Endothelial cell of hepatic sinusoid (primary cell): ENCODE measurements at regions not wholly inside any gene's neighbourhood (a gene's known extent, or its start where the extent isn't known, plus 50 kb on each side); places are given as distances from the start of the nearest gene placed in this dataset.

Source experiments
- in situ Hi-C: cut with HindIII; loops from 2 replicates; pipeline ENCODE4 v1.10.0; 2017; ENCODE audit warnings: low sequenced_read_pairs

- in situ Hi-C loops: loop anchor here (10.0 kb wide), 1 partner anchor 85 kb away; no protein-coding TSS in a partner anchor
Observed at GRCh38 chr11:64499261-64500004, 56.3 kb upstream of the SLC22A11 start.

DNA sequence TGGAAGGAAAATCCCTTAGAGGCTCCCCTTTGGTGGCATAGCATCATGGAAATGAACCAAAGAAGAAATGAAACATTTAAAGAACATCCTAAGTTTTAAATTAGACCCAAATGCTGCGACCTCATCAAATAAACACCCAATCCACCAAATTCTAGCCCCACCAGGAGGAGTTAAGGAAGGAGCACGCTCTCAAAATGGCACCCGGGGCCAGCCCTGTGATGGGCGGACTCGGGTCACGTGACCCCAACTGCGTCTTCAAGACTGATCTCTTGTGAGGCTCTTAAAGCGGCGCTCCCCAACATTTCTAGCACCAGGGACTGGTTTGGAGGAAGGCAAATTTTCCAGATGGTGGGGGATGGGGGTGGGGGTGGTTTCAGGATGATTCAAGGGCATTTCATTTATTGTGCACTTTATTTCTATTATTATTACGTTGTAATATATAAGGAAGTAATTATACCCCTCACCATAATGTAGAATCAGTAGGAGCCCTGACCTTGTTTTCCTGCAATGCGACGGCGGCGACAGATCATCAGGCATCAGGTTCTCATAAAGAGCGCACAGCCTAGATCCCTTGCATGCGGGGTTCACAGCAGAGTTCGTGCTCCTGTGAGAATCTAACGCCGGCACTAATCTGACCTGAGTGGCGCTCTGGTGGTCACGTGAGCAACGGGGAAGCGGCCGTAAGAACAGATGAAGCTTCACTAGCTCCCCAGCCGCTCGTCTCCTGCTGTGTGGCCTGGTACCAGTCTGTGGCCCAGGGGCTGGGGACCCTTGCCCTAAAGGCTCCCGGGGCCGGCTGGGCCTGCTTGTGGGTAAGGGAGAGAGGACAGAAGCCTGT is 55.3 kb upstream of the SLC22A11 start:
- in situ Hi-C loops: loop anchor here (10.0 kb wide), 1 partner anchor 84 kb away; no protein-coding TSS in a partner anchor

DNA sequence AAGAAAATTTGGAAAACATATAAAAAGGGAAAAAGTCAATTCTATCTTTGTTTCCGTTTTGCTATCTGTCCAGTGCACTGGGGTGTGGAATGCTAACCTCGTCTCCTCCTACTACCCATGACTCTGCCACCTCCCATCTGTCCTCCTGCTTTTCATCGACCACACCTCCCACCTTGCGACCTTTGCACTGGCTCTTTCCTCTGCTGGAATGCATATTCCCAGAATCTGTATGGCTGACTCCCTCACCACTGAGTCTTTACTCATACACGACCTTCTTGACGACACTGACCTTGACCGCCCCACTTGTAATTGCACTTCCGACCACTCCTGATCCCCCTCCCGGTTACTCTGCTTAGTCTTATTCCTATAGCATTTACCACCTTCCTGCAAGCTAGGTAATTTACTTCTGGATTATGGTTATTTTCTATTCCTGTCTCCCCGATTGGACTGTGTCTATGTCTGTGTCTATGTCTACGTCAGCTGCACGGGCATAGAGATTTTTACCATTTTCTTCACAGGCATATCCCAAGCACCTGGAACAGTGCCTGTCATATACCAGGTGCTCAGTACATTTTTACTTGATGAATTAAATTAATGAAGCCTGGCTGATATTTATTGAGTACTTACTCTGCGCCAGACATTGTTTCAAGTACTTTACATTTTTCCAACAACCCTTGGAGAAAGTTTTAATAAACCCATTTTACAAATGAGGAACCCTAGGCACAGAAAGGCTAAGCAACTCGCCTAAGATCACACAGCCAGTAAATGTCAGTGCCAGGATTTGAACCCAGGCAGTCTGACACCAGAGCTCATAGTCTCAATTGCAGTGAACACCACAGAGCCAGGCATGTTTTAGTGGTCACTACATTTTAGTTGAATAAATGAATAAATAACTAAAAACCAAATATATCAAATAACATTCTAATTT is 54.0 kb upstream of the SLC22A11 start:
- in situ Hi-C loops: loop anchor here (10.0 kb wide), 1 partner anchor 83 kb away; no protein-coding TSS in a partner anchor

DNA sequence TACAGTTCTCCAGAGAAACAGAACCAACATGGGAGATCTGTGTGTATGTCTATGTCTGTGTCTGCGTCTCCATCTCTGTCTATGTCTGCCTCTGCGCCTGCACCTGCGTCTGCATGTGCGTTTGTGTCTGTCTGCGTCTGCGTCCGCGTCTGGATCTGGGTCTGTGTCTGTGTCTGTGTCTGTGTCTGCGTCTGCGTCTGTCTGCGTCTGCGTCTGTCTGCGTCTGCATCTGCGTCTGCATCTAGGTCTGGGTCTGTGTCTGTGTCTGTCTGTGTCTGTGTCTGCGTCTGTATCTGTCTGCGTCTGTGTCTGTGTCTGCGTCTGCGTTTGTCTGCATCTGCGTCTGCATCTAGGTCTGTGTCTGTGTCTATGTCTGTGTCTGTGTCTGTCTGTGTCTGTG is 53.1 kb upstream of the SLC22A11 start:
- in situ Hi-C loops: loop anchor here (10.0 kb wide), 1 partner anchor 82 kb away; no protein-coding TSS in a partner anchor

DNA sequence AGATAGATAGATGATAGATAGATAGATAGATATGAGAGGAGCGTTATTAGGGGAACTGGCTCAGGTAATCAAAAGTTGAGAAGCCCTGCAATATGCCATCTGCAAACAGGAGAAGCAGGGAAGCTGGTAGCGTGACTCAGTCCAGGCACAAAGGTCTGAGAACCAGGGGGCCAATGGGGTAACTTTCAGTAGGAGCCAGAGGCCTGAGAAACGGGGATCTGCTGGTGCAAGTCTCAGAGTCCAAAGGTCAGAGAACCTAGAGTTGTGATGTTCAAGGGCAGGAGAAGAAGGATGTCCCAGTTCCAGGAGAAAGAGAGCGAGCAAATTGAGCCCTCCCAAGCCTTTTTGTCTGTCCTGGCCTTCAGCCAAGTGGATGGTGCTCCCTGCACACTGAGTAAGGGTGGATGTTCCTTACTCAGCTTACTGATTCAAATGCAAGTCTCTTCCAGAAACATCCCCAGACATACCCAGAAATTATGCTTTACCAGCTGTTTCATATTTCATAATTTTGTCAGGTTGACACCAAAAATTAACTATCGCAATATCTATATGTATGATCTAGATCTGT is 52.5 kb upstream of the SLC22A11 start:
- in situ Hi-C loops: loop anchor here (10.0 kb wide), 1 partner anchor 82 kb away; no protein-coding TSS in a partner anchor

DNA sequence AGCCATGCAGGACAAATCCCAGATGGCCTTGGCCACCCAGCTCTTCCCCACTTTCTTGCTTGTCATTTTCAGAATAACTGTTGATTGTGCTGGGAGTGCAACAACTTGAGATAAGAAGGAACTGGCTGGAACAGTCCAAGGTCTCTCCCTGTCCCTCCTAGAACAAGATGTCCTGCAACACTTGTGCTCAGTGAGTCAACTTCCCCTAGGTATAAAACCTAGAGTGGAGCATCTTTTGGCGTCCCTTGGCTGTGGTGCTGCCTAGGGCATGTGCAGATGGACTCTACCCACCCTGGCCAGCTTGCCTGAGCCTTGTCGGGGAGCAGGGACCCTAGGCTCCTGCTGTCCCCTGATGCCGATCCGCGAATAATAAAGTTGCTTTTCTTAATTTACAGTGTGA is 50.7 kb upstream of the SLC22A11 start:
- in situ Hi-C loops: loop anchor here (10.0 kb wide), 1 partner anchor 80 kb away; no protein-coding TSS in a partner anchor
